ELR (cell line): ENCODE measurements at regions not wholly inside any gene's neighbourhood (a gene's known extent, or its start where the extent isn't known, plus 50 kb on each side); places are given as distances from the start of the nearest gene placed in this dataset.
"Not testable (repeated sequence)": the region's sequence is repeated elsewhere in the genome, so short reads cannot be mapped to it uniquely, and the experiment has no call there.

Experiments
- DNase-seq: peaks from one replicate; pipeline ENCODE4 v3.0.0-alpha.2; 2015; ENCODE audit warnings: low read depth

DNA sequence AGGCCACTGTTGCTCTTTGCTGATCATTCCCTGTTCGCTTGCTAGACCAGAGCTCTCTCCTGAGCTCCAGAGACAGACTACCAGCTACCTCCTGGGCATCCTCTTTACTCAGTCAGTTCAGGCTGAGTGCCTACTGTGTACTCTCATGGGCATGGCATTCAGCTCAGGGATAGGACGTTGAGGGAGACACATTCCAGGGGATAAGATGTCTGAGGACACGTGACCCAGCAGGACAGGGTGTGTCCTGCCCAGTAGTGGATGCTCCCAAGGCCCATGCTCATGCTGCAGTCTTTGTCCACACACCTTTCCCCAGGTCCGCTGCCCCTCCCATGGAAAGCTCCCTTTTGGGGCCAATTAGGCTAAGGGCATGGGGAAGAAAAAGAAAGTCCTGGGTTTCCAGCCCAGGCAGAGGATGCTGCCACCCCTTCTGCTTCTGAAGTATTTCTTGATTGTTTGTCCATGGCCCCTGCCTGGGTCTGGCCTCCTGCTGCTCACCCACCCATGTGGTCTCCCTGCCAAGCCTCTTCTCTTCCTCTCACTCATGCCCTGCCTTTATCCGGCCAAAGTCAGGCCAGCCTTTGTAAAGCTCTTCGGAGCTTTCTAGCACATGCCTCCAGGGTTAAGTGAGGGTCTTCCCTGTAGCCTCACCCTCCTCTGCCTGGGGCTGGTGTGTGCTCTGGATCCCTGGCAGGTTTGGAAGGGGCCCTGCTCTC lies 60.5 kb upstream of the PITX1 start:
- DNase-seq, result peak; percentile 8

DNA sequence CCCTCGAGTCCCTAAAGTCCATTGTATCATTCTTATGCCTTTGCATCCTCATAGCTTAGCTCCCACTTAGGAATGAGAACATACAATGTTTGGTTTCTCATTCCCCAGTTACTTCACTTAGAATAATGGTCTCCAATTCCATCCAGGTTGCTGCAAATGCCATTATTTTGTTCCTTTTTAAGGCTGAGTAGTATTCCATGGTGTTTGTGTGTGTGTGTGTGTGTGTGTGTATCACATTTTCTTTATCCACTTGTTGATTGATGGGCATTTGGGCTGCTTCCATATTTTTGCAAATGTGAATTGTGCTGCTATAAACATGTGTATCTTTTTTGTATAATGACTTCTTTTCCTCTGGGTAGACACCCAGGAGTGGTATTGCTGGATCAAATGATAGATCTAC lies 59.5 kb upstream of the PITX1 start:
- not testable (repeated sequence) for DNase-seq

DNA sequence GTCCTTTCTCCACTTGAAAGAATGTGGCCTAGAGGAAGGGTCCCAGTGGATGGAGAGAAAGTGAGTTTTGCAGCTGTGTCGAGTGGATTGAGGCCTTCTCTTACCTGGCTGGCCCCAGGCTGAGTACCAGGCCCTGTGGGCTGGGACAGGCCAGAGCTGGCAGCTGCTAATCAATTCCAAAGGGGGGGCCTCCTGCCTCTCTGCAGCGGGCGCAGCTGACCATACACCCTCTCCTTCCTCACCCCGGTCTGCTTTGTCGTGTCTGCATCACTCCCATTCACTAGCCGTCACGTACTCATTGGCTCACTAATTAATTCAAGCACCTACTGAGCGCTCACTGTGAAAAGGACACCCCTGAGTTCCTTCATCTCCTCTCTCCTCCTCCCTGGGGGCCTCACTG lies 58.4 kb upstream of the PITX1 start:
- no peak for DNase-seq

DNA sequence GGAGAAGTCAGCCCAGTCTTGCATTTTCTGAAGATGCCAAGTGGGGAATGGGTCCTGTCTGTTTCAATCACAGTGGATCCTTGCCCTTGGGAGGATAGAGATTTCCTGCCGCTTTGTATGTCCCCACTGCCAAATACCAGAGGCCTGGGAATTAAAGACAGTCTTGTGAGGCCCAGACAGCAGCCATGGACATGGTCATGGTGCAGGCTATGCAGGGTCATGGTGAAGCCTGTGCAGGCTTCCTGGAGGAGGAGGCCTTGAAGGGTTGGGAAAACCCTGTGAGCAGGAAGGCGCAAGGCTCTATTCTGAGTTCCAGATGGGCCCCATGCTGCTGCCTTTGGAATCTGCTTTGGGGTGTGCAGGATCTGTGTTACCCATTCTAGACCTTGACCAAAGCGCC lies 57.3 kb upstream of the PITX1 start:
- no peak for DNase-seq

DNA sequence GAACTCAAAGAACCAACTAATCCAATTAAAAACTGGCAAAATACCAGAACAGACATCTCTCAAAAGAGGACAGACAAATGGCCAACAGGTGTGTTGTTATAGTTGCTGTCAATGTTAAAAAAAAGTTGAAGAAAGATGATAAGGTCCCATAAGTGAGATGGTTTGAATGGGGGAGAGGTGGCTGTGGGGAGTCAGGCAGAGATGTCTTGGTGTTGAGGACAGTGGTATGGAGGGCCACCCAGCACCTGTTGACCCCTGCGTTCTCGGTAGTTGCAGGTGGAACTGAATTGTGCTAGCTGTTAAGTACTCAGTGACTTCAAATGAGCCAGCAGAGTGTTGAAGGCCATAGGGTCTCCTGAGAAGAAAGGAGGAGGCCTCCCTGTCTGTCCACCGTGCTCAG lies 55.9 kb upstream of the PITX1 start:
- no peak for DNase-seq

DNA sequence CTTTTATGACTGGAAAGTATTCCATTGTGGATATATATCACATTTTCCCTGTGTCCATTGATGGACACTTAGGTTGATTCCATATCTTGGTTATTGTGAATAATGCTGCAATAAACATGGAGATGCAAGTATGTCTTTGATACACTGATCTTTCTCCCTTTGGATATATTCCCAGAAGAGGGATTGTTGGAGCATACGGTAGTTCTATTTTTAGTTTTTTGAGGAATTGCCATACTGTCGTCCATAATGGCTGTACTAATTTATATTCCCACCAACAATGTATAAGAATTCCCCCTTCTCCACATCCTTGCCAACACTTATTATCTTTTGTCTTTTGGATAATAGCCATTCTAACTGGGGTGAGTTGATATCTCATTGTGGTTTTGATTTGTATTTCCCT lies 54.9 kb upstream of the PITX1 start:
- DNase-seq, result no peak

DNA sequence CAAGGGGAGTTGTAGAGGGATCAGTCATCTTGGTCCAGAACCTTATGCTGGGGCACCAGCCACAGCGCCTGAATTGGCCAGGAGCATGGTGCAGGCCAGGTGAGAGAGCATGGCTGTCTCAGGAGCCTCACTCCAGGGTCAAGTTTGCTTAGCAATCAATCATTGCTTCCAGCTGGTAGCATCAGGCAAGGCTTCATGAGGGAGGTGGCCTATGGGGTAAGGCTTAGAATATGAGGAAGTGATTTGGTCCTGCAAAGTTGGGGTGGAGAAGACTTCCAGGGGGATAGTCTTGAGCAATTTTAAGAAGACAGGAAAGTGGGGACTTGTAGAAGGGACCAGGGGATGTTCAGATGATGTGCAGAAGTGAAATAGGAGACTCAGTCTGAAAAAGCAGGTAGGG lies 53.9 kb upstream of the PITX1 start:
- no peak for DNase-seq

DNA sequence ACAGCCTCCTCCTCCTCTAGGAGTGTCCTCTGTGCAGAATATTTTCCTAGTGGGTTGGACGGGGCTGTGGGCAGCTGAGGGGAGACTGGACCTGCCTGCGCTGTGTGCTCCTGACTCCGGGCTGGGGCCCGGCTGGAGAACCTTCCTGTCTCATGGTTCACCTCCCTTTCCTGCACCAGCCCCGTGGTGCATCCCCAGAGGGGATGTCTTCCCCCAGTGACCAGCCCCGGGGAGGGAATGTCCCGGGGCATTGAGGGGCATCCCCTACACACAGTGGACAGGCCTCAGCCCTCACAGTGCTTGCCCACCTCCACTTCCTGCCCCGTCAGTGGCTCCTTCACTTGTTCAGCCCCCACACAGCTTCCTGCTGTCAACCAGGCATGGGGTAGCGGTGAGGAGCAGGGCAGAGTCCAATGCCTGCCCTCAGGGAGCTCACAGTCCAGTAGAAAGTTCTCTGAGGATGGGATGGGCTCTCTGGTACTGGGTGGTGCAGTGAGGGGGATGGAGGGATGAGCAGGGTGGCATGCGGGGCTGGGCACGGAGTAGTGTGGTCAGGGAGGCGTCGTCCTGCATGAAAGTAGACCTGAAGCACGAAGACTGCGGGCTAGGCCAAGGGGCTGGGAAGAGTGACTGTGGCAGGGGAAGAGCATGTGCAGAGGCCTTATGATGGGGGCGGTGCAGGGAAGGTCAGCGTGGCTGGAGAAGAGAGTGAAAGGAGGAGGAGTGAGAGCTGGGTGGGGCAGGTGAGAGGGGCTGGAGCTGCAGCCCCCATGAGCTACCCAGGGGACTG lies 52.1 kb upstream of the PITX1 start:
- no peak for DNase-seq

DNA sequence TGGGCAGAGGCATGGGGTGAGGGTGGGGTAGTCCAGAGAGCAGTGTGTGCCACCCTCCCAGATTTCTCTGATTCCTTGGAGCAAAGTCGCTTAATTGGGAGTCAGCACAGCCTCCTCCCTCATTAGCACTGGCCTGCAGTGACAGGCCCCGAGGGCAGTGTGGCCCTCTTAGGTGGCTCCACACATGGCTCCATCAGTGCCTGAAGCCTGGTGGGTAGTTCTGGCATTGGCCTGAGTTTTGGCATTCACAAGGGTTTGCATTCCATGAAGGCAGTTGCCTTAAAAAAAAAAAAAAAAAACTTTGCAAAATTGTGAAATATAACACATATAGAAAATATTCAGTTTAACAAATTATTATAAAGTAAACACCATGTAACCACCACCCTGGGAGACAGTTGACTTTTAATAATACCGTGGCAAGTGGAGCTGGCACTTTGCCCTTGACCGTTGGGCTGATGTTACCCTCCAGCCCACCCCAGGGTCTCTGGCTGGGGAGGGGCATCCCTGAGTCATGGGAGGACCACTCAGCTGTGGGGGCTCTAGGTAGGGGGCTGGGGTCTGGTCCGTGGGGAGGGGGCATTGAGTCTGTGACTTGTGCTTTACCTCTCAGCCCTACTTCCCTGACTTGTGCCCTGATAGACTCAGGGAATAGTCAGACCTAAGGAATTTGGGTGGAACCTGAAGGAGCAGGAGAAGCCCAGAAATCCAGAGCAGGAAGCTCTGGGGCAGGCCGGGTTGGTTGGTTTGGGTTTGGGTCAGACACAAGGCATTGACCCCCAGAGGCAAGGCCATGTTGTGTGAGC lies 51.3 kb upstream of the PITX1 start:
- peak; percentile 64 for DNase-seq
